ENCODE measurements at regions not wholly inside any gene's neighbourhood (a gene's known extent, or its start where the extent isn't known, plus 50 kb on each side); places are given as distances from the start of the nearest gene placed in this dataset.

- TF ChIP-seq POLR2AphosphoS5 (IDR thresholded peaks at IDR 0.05) (no peak), POLR2A (IDR thresholded peaks at IDR 0.05) (no peak), CTCF (IDR thresholded peaks at IDR 0.05) (no peak)
- no peaks in the 10 kb centered on the region for H3K36me3 ChIP-seq
- H3K9me3 ChIP-seq: no peaks in the 10 kb centered on the region
- H3K27me3 ChIP-seq (replicated peaks; ENCODE audit: insufficient read depth): no peaks in the 10 kb centered on the region
- H3K4me1 ChIP-seq (replicated peaks): no peaks in the 10 kb centered on the region
- H3K4me3 ChIP-seq: no peak overlapping the region
- intact Hi-C loops (cut with DNase I): no loop called here
- H3K27ac ChIP-seq: no peak overlapping the region
- no peak for DNase-seq (ENCODE audit: low spot score)
- WGBS: 96% methylated on average over 1 of the region's 1 CpG
Measured at GRCh38 chr4:152028131-152028530, 267.3 kb upstream of the GATB start.

GRCh38 chr4:152024881-152025280, 264.1 kb upstream of the GATB start:
- Histone ChIP-seq H3K36me3 (no peaks in the 10 kb centered on the region), H3K27me3 (replicated peaks; ENCODE audit: insufficient read depth) (no peaks in the 10 kb centered on the region), H3K9me3 (no peaks in the 10 kb centered on the region), H3K4me3 (no peak overlapping the region), H3K4me1 (replicated peaks) (no peaks in the 10 kb centered on the region), H3K27ac (no peak overlapping the region)
- no peak for DNase-seq (ENCODE audit: low spot score)
- intact Hi-C loops (cut with DNase I): no loop called here
- TF ChIP-seq POLR2A (IDR thresholded peaks at IDR 0.05) (no peak), POLR2AphosphoS5 (IDR thresholded peaks at IDR 0.05) (no peak), CTCF (IDR thresholded peaks at IDR 0.05) (no peak)

- 85% methylated on average over 9 of the region's 9 CpGs for WGBS
- no peak for TF ChIP-seq CTCF (IDR thresholded peaks at IDR 0.05)
- no peak for TF ChIP-seq POLR2A (IDR thresholded peaks at IDR 0.05)
- intact Hi-C loops (cut with DNase I): no loop called here
- no peak for DNase-seq (ENCODE audit: low spot score)
- Histone ChIP-seq H3K9me3 (no peaks in the 10 kb centered on the region), H3K27me3 (replicated peaks; ENCODE audit: insufficient read depth) (no peaks in the 10 kb centered on the region), H3K36me3 (no peaks in the 10 kb centered on the region), H3K4me1 (replicated peaks) (no peaks in the 10 kb centered on the region), H3K4me3 (no peak overlapping the region), H3K27ac (no peak overlapping the region)
Measured at GRCh38 chr4:152023674-152024073, 262.9 kb upstream of the GATB start.

- Histone ChIP-seq H3K36me3 (no peaks in the 10 kb centered on the region), H3K27me3 (replicated peaks; ENCODE audit: insufficient read depth) (no peaks in the 10 kb centered on the region), H3K9me3 (no peaks in the 10 kb centered on the region), H3K4me1 (replicated peaks) (no peaks in the 10 kb centered on the region), H3K27ac (no peak overlapping the region), H3K4me3 (no peak overlapping the region)
- intact Hi-C loops (cut with DNase I): no loop called here
- DNase-seq (ENCODE audit: low spot score): no peak
- 88% methylated on average over 5 of the region's 5 CpGs for WGBS
- TF ChIP-seq CTCF (IDR thresholded peaks at IDR 0.05) (no peak), POLR2AphosphoS5 (IDR thresholded peaks at IDR 0.05) (no peak), POLR2A (IDR thresholded peaks at IDR 0.05) (no peak)
Measured at GRCh38 chr4:152022543-152022942, 261.7 kb upstream of the GATB start.

GRCh38 chr4:152021788-152022438, 261.1 kb upstream of the GATB start:
- Histone ChIP-seq H3K27me3 (replicated peaks; ENCODE audit: insufficient read depth) (no peaks in the 10 kb centered on the region), H3K9me3 (no peaks in the 10 kb centered on the region), H3K36me3 (no peaks in the 10 kb centered on the region), H3K4me1 (replicated peaks) (no peaks in the 10 kb centered on the region), H3K27ac (no peak overlapping the region), H3K4me3 (no peak overlapping the region)
- WGBS: 87% methylated on average over 6 of the region's 6 CpGs
- no peak for DNase-seq (ENCODE audit: low spot score)
- intact Hi-C loops (cut with DNase I): no loop called here
- no peak for TF ChIP-seq CTCF (IDR thresholded peaks at IDR 0.05)
- no peak for TF ChIP-seq POLR2AphosphoS5 (IDR thresholded peaks at IDR 0.05)
- no peak for TF ChIP-seq POLR2A (IDR thresholded peaks at IDR 0.05)
